Testis (tissue), 2 donors: ENCODE measurements at regions not wholly inside any gene's neighbourhood (a gene's known extent, or its start where the extent isn't known, plus 50 kb on each side); places are given as distances from the start of the nearest gene placed in this dataset.

Experiments used
- DNase-seq: peaks from one replicate; pipeline ENCODE4 v3.0.0-alpha.2; 2019
- H3K27ac ChIP-seq, 2 donors: fragments of 200-600 bp; sonication (generic); one replicate each; pipeline ENCODE4 v1.5.1; 2019
- H3K27me3 ChIP-seq: fragments of 200-600 bp; sonication (generic); one replicate; pipeline ENCODE4 v1.5.1; 2019
- H3K36me3 ChIP-seq: fragments of 200-600 bp; sonication (generic); one replicate; pipeline ENCODE4 v1.5.1; 2017; ENCODE audit warnings: low read depth; ENCODE audit errors: missing control alignments
- H3K4me1 ChIP-seq: fragments of 200-600 bp; sonication (generic); one replicate; pipeline ENCODE4 v1.5.1; 2019
- H3K4me3 ChIP-seq, 2 donors: fragments of 200-600 bp; sonication (generic); one replicate each; pipeline ENCODE4 v1.5.1; 2017 to 2019
- H3K9me3 ChIP-seq: fragments of 200-600 bp; sonication (generic); one replicate; pipeline ENCODE4 v1.5.1; 2017
- POLR2A ChIP-seq: fragments of 450-650 bp; IDR thresholded peaks from one replicate; pipeline ENCODE4 v1.6.1; 2017; ENCODE audit warnings: antibody characterized with exemption, mild to moderate bottlenecking, moderate library complexity
- WGBS, 2 donors: methylation state at CpG; one replicate each; pipeline ENCODE4 v1.1.5; 2018; 5-methylcytosine and 5-hydroxymethylcytosine counted together
- intact Hi-C: fragments of 100-400 bp; cut with DNase I; formaldehyde crosslinking; loops from one replicate; pipeline ENCODE4 v1.15.1; 2023; ENCODE audit warnings: low total_unique reads
- TF ChIP-seq, protein P1 (sequence below), 3 experiments: fragments of 450-650 bp in 2 of 3; fragments of 200-600 bp in 1 of 3; sonication (generic) in 1 of 3; IDR thresholded peaks; one replicate each; pipeline ENCODE4 v1.5.1; 2016 to 2019; ENCODE audit warnings: antibody characterized with exemption in 3 of 3, mild to moderate bottlenecking in 2 of 3, moderate library complexity in 1 of 3

DNA sequence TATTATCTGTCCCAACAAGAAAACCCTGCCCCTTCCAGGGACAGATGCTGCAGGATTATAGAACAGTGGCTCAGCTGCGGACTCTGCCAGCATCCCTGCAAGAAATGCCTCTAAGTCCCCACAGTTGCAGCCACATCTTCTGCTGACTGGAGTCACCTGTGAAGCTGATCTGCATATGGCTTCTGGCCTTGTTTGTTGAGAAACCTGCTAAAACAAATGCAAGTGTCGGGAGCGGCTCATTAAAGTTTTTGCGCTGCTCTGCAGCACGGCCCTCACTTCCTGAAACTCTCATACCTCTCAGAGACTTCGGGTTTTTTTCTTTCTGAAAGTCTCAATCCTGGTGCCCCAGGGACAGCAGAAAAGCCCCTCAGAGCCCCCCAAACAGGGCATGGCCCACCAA is 725.0 kb downstream of the UQCRFS1 start:
- H3K27ac ChIP-seq: no peak overlapping the region
- TF ChIP-seq, protein P1, sequence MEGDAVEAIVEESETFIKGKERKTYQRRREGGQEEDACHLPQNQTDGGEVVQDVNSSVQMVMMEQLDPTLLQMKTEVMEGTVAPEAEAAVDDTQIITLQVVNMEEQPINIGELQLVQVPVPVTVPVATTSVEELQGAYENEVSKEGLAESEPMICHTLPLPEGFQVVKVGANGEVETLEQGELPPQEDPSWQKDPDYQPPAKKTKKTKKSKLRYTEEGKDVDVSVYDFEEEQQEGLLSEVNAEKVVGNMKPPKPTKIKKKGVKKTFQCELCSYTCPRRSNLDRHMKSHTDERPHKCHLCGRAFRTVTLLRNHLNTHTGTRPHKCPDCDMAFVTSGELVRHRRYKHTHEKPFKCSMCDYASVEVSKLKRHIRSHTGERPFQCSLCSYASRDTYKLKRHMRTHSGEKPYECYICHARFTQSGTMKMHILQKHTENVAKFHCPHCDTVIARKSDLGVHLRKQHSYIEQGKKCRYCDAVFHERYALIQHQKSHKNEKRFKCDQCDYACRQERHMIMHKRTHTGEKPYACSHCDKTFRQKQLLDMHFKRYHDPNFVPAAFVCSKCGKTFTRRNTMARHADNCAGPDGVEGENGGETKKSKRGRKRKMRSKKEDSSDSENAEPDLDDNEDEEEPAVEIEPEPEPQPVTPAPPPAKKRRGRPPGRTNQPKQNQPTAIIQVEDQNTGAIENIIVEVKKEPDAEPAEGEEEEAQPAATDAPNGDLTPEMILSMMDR (IDR thresholded peaks at IDR 0.05): no peak
- no peak for TF ChIP-seq POLR2A

GRCh38 chr19:28486926-28487325 is 726.0 kb downstream of the UQCRFS1 start:
- Histone ChIP-seq H3K27me3 (no peaks in the 10 kb centered on the region), H3K4me3 (no peak overlapping the region), H3K36me3 (no peaks in the 10 kb centered on the region), H3K27ac (no peak overlapping the region), H3K4me1 (no peaks in the 10 kb centered on the region), H3K9me3 (no peaks in the 10 kb centered on the region)
- intact Hi-C loops: no loop called here
- no peak for TF ChIP-seq POLR2A
- TF ChIP-seq, protein P1 (IDR thresholded peaks at IDR 0.05): no peak
- DNase-seq: no peak

More for the DNA sequence above, 725.0 kb downstream of the UQCRFS1 start:
- intact Hi-C loops: no loop called here
- 67 to 82% methylated on average over 6 of the region's 6 CpGs for WGBS, 2 donors
- H3K9me3 ChIP-seq: no peaks in the 10 kb centered on the region
- no peaks in the 10 kb centered on the region for H3K4me1 ChIP-seq
- H3K36me3 ChIP-seq: no peaks in the 10 kb centered on the region
- H3K4me3 ChIP-seq: no peak overlapping the region
- H3K27me3 ChIP-seq: no peaks in the 10 kb centered on the region
- no peak for DNase-seq

GRCh38 chr19:28486473-28486872 is 726.5 kb downstream of the UQCRFS1 start:
- Histone ChIP-seq H3K27ac (no peak overlapping the region), H3K36me3 (no peaks in the 10 kb centered on the region), H3K27me3 (no peaks in the 10 kb centered on the region), H3K9me3 (no peaks in the 10 kb centered on the region), H3K4me1 (no peaks in the 10 kb centered on the region), H3K4me3 (no peak overlapping the region)
- intact Hi-C loops: no loop called here
- no peak for DNase-seq
- TF ChIP-seq, protein P1 (IDR thresholded peaks at IDR 0.05): no peak
- no peak for TF ChIP-seq POLR2A
- 47 to 72% methylated on average over 3 of the region's 3 CpGs for WGBS, 2 donors

GRCh38 chr19:28485292-28485691 is 727.7 kb downstream of the UQCRFS1 start:
- DNase-seq: no peak

DNA sequence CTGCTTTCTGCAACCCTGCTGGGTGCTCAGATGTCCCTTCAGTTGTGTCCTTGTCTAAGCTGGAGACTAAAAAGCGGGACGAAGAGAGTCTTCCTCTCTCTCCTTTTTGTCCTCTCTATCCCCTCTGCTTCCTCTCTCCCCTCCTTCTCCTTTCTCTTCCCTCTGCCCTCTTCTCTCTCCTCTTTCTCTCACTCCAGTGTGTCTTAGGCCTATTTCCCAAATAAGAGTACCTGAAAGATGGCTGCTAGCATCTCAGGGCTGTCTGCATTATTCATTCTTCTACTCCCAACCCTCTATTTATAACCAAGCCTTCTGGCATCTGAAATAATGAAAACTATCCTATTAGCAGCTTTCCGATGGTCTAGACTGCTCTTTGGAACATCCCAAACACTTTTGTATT is 729.8 kb downstream of the UQCRFS1 start:
- no peaks in the 10 kb centered on the region for H3K4me1 ChIP-seq
- intact Hi-C loops: no loop called here
- no peak for DNase-seq
- TF ChIP-seq POLR2A: no peak
- TF ChIP-seq, protein P1 (IDR thresholded peaks at IDR 0.05): no peak
- H3K36me3 ChIP-seq: no peaks in the 10 kb centered on the region
- no peak overlapping the region for H3K4me3 ChIP-seq
- no peaks in the 10 kb centered on the region for H3K9me3 ChIP-seq
- H3K27me3 ChIP-seq: no peaks in the 10 kb centered on the region
- no peak overlapping the region for H3K27ac ChIP-seq
- WGBS, 2 donors: 89 to 92% methylated on average over 3 of the region's 3 CpGs

More at GRCh38 chr19:28485292-28485691, 727.7 kb downstream of the UQCRFS1 start:
- H3K9me3 ChIP-seq: no peaks in the 10 kb centered on the region
- intact Hi-C loops: no loop called here
- 65 to 75% methylated on average over 9 of the region's 9 CpGs for WGBS, 2 donors
- no peak for TF ChIP-seq POLR2A
- no peaks in the 10 kb centered on the region for H3K27me3 ChIP-seq
- H3K4me3 ChIP-seq: no peak overlapping the region
- H3K36me3 ChIP-seq: no peaks in the 10 kb centered on the region
- no peaks in the 10 kb centered on the region for H3K4me1 ChIP-seq
- H3K27ac ChIP-seq: no peak overlapping the region
